ENCODE measurements at regions not wholly inside any gene's neighbourhood (a gene's known extent, or its start where the extent isn't known, plus 50 kb on each side); places are given as distances from the start of the nearest gene placed in this dataset.

DNA sequence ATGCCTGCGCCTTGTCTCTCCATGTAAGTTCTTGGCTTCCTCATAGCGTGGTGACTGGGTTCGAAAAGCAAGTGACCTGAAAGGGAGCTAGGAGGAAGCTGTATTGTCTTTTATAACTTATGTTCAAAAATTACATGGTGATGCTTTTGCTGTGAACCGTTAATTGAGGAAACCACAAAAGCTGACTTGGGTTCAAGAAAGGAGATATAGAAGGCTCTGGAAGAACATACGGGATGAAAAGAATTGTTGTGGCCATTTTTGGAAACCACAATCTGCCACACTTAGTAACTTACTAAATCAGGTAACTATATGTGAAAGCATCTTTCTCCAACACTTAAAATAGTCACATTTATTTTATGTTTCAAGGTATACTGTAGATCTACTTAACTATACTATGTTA lies 177.0 kb upstream of the RBMS1 start (continued):
- TF ChIP-seq, protein P1, sequence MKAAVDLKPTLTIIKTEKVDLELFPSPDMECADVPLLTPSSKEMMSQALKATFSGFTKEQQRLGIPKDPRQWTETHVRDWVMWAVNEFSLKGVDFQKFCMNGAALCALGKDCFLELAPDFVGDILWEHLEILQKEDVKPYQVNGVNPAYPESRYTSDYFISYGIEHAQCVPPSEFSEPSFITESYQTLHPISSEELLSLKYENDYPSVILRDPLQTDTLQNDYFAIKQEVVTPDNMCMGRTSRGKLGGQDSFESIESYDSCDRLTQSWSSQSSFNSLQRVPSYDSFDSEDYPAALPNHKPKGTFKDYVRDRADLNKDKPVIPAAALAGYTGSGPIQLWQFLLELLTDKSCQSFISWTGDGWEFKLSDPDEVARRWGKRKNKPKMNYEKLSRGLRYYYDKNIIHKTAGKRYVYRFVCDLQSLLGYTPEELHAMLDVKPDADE (IDR thresholded peaks at IDR 0.05) = no peak
- TF ChIP-seq STAT1 (IDR thresholded peaks at IDR 0.05; ENCODE audit: unreplicated experiment) (no peak), JUNB (IDR thresholded peaks at IDR 0.05; ENCODE audit: unreplicated experiment) (no peak)

DNA sequence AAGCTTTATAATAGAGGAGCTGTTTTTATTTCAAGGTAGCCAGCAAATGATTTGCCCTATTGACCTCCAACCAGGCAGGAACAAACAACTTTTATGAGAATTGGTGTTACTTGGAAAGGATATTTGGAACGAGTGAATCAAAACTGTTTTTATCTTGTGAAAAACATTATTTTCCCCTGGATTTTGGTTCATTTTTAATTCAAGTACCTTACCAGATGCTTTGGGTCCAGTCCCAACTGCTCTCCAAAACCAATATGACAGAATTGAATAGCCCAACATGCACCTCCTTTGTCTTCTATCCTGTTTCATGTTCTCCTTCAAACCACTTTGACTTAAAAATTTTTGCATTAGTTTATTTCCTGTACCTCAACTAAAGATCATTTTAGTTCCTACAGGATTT lies 178.6 kb upstream of the RBMS1 start:
- Mint-ChIP-seq H3K27me3 (ENCODE audit: insufficient read depth, low read depth, poor library complexity) (no peaks in the 10 kb centered on the region), H3K4me3 (no peak overlapping the region), H3K36me3 (ENCODE audit: low read depth) (no peaks in the 10 kb centered on the region), H3K4me1 (no peaks in the 10 kb centered on the region), H3K9me3 (no peaks in the 10 kb centered on the region), H3K27ac (no peak overlapping the region)
- Histone ChIP-seq H3F3A (replicated peaks; ENCODE audit: low read depth) (no peaks in the 10 kb centered on the region), H3K4me3 (no peak overlapping the region), H3K4me1 (ENCODE audit: insufficient read depth) (no peaks in the 10 kb centered on the region), H3K4me2 (no peak overlapping the region), H3K27me3 (ENCODE audit: insufficient read depth) (no peaks in the 10 kb centered on the region), H3K36me3 (ENCODE audit: insufficient read depth) (no peaks in the 10 kb centered on the region), H3K27ac (ENCODE audit: low read depth) (no peak overlapping the region), H4K20me1 (replicated peaks; ENCODE audit: insufficient read depth) (no peaks in the 10 kb centered on the region), H3K79me2 (replicated peaks; ENCODE audit: insufficient read depth) (no peaks in the 10 kb centered on the region), H3K9me2 (ENCODE audit: insufficient read depth) (no peaks in the 10 kb centered on the region), H2AFZ (no peak overlapping the region; the same call in 1 of the 2 replicates)
- DNase-seq (ENCODE audit: low spot score) (no peak), ATAC-seq (no peak)
- no peak for TF ChIP-seq REST (IDR thresholded peaks at IDR 0.05; ENCODE audit: unreplicated experiment)
- TF ChIP-seq EZH2phosphoT487 (IDR thresholded peaks at IDR 0.05; ENCODE audit: unreplicated experiment) = no peak
- no peak for TF ChIP-seq JUNB (IDR thresholded peaks at IDR 0.05; ENCODE audit: unreplicated experiment)
- TF ChIP-seq ZNF331 (CRISPR knock-in tag; IDR thresholded peaks at IDR 0.05; ENCODE audit: low read depth) = no peak
- TF ChIP-seq POLR2AphosphoS5 (IDR thresholded peaks at IDR 0.05; ENCODE audit: low read depth) = no peak
- TF ChIP-seq CREB1 (CRISPR knock-in tag; IDR thresholded peaks at IDR 0.05; ENCODE audit: low read depth) = no peak
- no peak for TF ChIP-seq EZH2 (IDR thresholded peaks at IDR 0.05; ENCODE audit: low read depth, unreplicated experiment)
- TF ChIP-seq ZNF114 (CRISPR knock-in tag; IDR thresholded peaks at IDR 0.05) = no peak
- no peak for TF ChIP-seq ZNF462 (CRISPR knock-in tag; IDR thresholded peaks at IDR 0.05)
- TF ChIP-seq NANOG (IDR thresholded peaks at IDR 0.05; ENCODE audit: borderline replicate concordance) = no peak
- TF ChIP-seq CTCF (conservative IDR thresholded peaks at IDR 0.05; ENCODE audit: low read depth in 2 of 2) = no peak
- no peak for TF ChIP-seq STAT1 (IDR thresholded peaks at IDR 0.05; ENCODE audit: unreplicated experiment)
